Activated CD4-positive, alpha-beta T cell treated with anti-CD3 and anti-CD28 coated beads for 36 hours (primary cell): ENCODE measurements at regions not wholly inside any gene's neighbourhood (a gene's known extent, or its start where the extent isn't known, plus 50 kb on each side); places are given as distances from the start of the nearest gene placed in this dataset.

Experiments used
- ATAC-seq: fragments of 200-7000 bp; cut with Tn5 transposase; one replicate; pipeline ENCODE4 v1.10.0; 2021; ENCODE audit warnings: mild to moderate bottlenecking, moderate library complexity
- CTCF ChIA-PET: fragments of 350-600 bp; sonication (Branson Sonifier 250); formaldehyde crosslinking; loops from one replicate; lab custom pipeline; 2021; ENCODE audit warnings: antibody characterized with exemption; lab: Charles Lee
- POLR2A ChIA-PET: fragments of 350-600 bp; sonication (Branson Sonifier 250); formaldehyde crosslinking; loops from one replicate; lab custom pipeline; 2021; ENCODE audit warnings: antibody characterized with exemption, inconsistent platforms; lab: Charles Lee
- DNase-seq: peaks from one replicate; pipeline ENCODE4 v3.0.0-alpha.2; 2020
- H3K27ac Mint-ChIP-seq: one replicate; pipeline ENCODE4 v1.8.0; 2021; ENCODE audit warnings: mixed read lengths
- H3K27me3 Mint-ChIP-seq: one replicate; pipeline ENCODE4 v1.8.0; 2021; ENCODE audit warnings: mixed read lengths
- H3K36me3 Mint-ChIP-seq: one replicate; pipeline ENCODE4 v1.8.0; 2021; ENCODE audit warnings: low read depth, mixed read lengths
- H3K4me1 Mint-ChIP-seq: one replicate; pipeline ENCODE4 v1.8.0; 2021; ENCODE audit warnings: mixed read lengths
- H3K4me3 Mint-ChIP-seq: one replicate; pipeline ENCODE4 v1.8.0; 2021; ENCODE audit warnings: mild to moderate bottlenecking, moderate library complexity, mixed read lengths
- H3K9me3 Mint-ChIP-seq: one replicate; pipeline ENCODE4 v1.8.0; 2021; ENCODE audit warnings: low read depth, mixed read lengths
- intact Hi-C, 2 experiments: fragments of 100-400 bp; cut with DNase I in 1 of 2; cut with micrococcal nuclease in 1 of 2; formaldehyde crosslinking; loops; one replicate each; pipeline versions ENCODE4 v1.14.2 to v1.15.1; 2022 to 2024; cut with DNase I, micrococcal nuclease

DNA sequence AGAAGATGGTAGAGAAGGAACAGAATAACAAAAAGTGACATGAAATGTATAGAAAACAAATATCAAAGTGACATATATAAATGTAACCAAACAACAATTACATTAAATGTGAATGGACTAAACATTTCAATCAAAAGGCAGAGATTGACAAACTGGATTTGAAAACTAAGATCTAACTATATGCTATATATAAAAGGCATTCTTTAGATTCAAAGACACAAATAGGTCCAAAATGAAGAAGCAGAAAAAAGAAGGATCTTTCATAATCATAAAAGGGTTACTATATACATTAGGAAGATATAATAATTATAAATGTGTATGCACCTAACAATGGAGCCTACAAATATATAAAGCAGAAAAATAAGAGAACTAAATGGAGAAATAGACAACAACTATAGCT is 183.7 kb downstream of the METTL4 start:
- Mint-ChIP-seq H3K9me3 (peaks cover 6% of the 10 kb centered on the region), H3K4me1 (no peaks in the 10 kb centered on the region), H3K27me3 (peaks cover 4% of the 10 kb centered on the region), H3K4me3 (no peak overlapping the region), H3K27ac (no peak overlapping the region), H3K36me3 (no peaks in the 10 kb centered on the region)
- ChIA-PET POLR2A (no interaction called here), CTCF (no interaction called here)
- intact Hi-C loops = no loop called here
- DNase-seq = no peak
- no peak for ATAC-seq

GRCh38 chr18:2390158-2390557 is 181.1 kb downstream of the METTL4 start:
- DNase-seq (no peak), ATAC-seq (no peak)
- H3K4me1 Mint-ChIP-seq = no peaks in the 10 kb centered on the region
- no peaks in the 10 kb centered on the region for H3K36me3 Mint-ChIP-seq
- ChIA-PET CTCF (no interaction called here), POLR2A (no interaction called here)
- intact Hi-C loops = no loop called here
- H3K27me3 Mint-ChIP-seq = peaks cover 9% of the 10 kb centered on the region
- no peak overlapping the region for H3K4me3 Mint-ChIP-seq
- no peak overlapping the region for H3K27ac Mint-ChIP-seq
- peaks cover 6% of the 10 kb centered on the region for H3K9me3 Mint-ChIP-seq

- H3K27me3 Mint-ChIP-seq = peaks cover 10% of the 10 kb centered on the region
- intact Hi-C loops = no loop called here
- ChIA-PET CTCF (no interaction called here), POLR2A (no interaction called here)
- ATAC-seq = no peak
- H3K9me3 Mint-ChIP-seq = peaks cover 3% of the 10 kb centered on the region
- H3K4me3 Mint-ChIP-seq = no peak overlapping the region
- no peaks in the 10 kb centered on the region for H3K36me3 Mint-ChIP-seq
- no peaks in the 10 kb centered on the region for H3K4me1 Mint-ChIP-seq
- H3K27ac Mint-ChIP-seq = no peak overlapping the region
- no peak for DNase-seq
Observed at GRCh38 chr18:2391470-2391869, 179.8 kb downstream of the METTL4 start.

GRCh38 chr18:2392446-2392845 is 178.9 kb downstream of the METTL4 start:
- peaks cover 12% of the 10 kb centered on the region for H3K27me3 Mint-ChIP-seq
- H3K27ac Mint-ChIP-seq = no peak overlapping the region
- peaks cover 2% of the 10 kb centered on the region for H3K9me3 Mint-ChIP-seq
- ChIA-PET CTCF (interaction anchor here (0.8 to 1.4 kb wide), 2 partner anchors 10 to 33 kb away, joined by 4 read pairs; no protein-coding TSS in a partner anchor), POLR2A (interaction anchor here (0.5 kb wide), 1 partner anchor 45 kb away, joined by 3 read pairs; no protein-coding TSS in a partner anchor)
- intact Hi-C loops = no loop called here
- DNase-seq = no peak
- ATAC-seq = no peak
- H3K4me3 Mint-ChIP-seq = no peak overlapping the region
- no peaks in the 10 kb centered on the region for H3K36me3 Mint-ChIP-seq
- H3K4me1 Mint-ChIP-seq = no peaks in the 10 kb centered on the region

GRCh38 chr18:2394684-2395083 is 176.6 kb downstream of the METTL4 start:
- ChIA-PET POLR2A (no interaction called here), CTCF (no interaction called here)
- no peak for DNase-seq
- intact Hi-C loops = no loop called here
- H3K4me3 Mint-ChIP-seq = no peak overlapping the region
- peaks cover 12% of the 10 kb centered on the region for H3K27me3 Mint-ChIP-seq
- ATAC-seq = no peak
- no peak overlapping the region for H3K27ac Mint-ChIP-seq
- H3K36me3 Mint-ChIP-seq = no peaks in the 10 kb centered on the region
- no peaks in the 10 kb centered on the region for H3K4me1 Mint-ChIP-seq
- no peaks in the 10 kb centered on the region for H3K9me3 Mint-ChIP-seq

GRCh38 chr18:2395427-2396161 is 175.7 kb downstream of the METTL4 start:
- ChIA-PET POLR2A (no interaction called here), CTCF (interaction anchor here (1.0 kb wide), 1 partner anchor 30 kb away, joined by 3 read pairs; no protein-coding TSS in a partner anchor)
- DNase-seq (no peak), ATAC-seq (no peak)
- Mint-ChIP-seq H3K9me3 (no peaks in the 10 kb centered on the region), H3K4me1 (no peaks in the 10 kb centered on the region), H3K36me3 (no peaks in the 10 kb centered on the region), H3K27ac (no peak overlapping the region), H3K27me3 (peaks cover 11% of the 10 kb centered on the region), H3K4me3 (no peak overlapping the region)
- intact Hi-C loops = no loop called here

GRCh38 chr18:2396162-2396505 is 175.2 kb downstream of the METTL4 start:
- ChIA-PET POLR2A (no interaction called here), CTCF (interaction anchor here (1.0 kb wide), 1 partner anchor 31 kb away, joined by 3 read pairs; no protein-coding TSS in a partner anchor)
- ATAC-seq (no peak), DNase-seq (no peak)
- no peaks in the 10 kb centered on the region for H3K4me1 Mint-ChIP-seq
- no peak overlapping the region for H3K4me3 Mint-ChIP-seq
- H3K27me3 Mint-ChIP-seq = peaks cover 11% of the 10 kb centered on the region
- no peaks in the 10 kb centered on the region for H3K9me3 Mint-ChIP-seq
- intact Hi-C loops = no loop called here
- no peak overlapping the region for H3K27ac Mint-ChIP-seq
- H3K36me3 Mint-ChIP-seq = no peaks in the 10 kb centered on the region

GRCh38 chr18:2400701-2401196 is 170.6 kb downstream of the METTL4 start:
- POLR2A ChIA-PET = no interaction called here
- intact Hi-C loops = no loop called here
- Mint-ChIP-seq H3K4me1 (no peaks in the 10 kb centered on the region), H3K27me3 (peaks cover 3% of the 10 kb centered on the region), H3K9me3 (no peaks in the 10 kb centered on the region), H3K36me3 (no peaks in the 10 kb centered on the region), H3K27ac (no peak overlapping the region), H3K4me3 (no peak overlapping the region)
- ATAC-seq (no peak), DNase-seq (no peak)
- CTCF ChIA-PET = no interaction called here

DNA sequence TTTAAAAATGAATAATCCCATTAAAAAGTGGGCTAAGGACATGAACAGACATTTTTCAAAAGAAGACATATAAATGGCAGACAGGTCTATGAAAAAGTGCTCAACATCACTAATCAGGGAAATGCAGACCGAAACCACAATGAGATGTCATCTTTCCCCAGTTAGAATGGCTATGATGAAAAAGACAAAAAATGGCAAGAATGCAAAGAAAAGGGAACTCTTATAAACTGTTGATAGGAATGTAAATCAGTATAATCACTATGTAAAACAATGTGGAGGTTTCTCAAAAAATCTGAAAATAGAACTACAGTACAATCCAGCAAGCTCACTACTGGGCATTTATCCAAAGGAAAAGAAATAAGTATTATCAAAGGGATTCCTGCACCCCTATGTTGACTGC is 169.2 kb downstream of the METTL4 start:
- ChIA-PET CTCF (no interaction called here), POLR2A (no interaction called here)
- no peaks in the 10 kb centered on the region for H3K36me3 Mint-ChIP-seq
- no peak overlapping the region for H3K4me3 Mint-ChIP-seq
- intact Hi-C loops = no loop called here
- H3K9me3 Mint-ChIP-seq = no peaks in the 10 kb centered on the region
- DNase-seq (no peak), ATAC-seq (no peak)
- no peak overlapping the region for H3K27ac Mint-ChIP-seq
- no peaks in the 10 kb centered on the region for H3K4me1 Mint-ChIP-seq
- H3K27me3 Mint-ChIP-seq = no peaks in the 10 kb centered on the region

DNA sequence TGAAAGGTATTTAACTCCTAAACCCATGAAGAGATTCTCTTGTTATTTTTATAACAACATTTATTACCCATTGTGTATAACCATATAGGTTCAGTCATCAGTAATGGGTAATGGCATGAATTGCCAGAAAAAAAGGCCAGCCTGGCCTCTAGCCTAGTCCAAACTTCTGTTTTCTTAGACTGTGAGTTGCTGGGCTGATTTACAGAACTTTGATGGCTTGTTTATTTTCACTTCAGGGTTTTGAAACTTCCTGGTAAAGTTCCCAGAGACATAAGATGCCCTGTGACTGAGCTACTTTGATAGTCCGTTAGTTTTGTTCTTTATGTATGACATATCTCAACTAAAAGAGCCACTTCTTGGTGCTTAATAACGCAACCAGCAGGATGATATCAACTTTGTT is 164.8 kb downstream of the METTL4 start:
- H3K36me3 Mint-ChIP-seq = no peaks in the 10 kb centered on the region
- CTCF ChIA-PET = no interaction called here
- H3K27ac Mint-ChIP-seq = no peak overlapping the region
- H3K4me1 Mint-ChIP-seq = no peaks in the 10 kb centered on the region
- H3K4me3 Mint-ChIP-seq = no peak overlapping the region
- no peak for ATAC-seq
- no peaks in the 10 kb centered on the region for H3K9me3 Mint-ChIP-seq
- POLR2A ChIA-PET = no interaction called here
- peaks cover 12% of the 10 kb centered on the region for H3K27me3 Mint-ChIP-seq
- intact Hi-C loops = no loop called here
- DNase-seq = no peak

DNA sequence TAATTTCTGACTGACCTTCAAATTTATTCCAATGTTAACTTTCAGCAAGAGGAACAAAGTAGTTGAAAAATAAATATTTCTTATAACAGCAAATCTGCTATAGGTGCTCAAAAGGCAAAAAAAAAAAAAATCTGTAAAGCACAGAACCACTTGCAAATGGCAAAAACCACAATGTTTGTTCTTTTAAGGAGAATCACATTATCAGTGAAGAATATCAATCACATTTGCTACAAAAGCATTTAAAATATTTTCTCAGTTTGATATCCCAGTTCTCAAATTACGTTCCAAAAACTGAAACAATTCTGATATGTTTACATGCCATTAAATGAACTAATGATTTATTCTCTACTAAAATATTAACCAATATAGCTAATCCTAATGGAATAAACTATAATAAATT is 163.3 kb downstream of the METTL4 start:
- ChIA-PET POLR2A (no interaction called here), CTCF (no interaction called here)
- no peak overlapping the region for H3K27ac Mint-ChIP-seq
- DNase-seq (no peak), ATAC-seq (no peak)
- intact Hi-C loops = no loop called here
- peaks cover 14% of the 10 kb centered on the region for H3K27me3 Mint-ChIP-seq
- no peaks in the 10 kb centered on the region for H3K9me3 Mint-ChIP-seq
- no peak overlapping the region for H3K4me3 Mint-ChIP-seq
- H3K36me3 Mint-ChIP-seq = no peaks in the 10 kb centered on the region
- H3K4me1 Mint-ChIP-seq = no peaks in the 10 kb centered on the region

- POLR2A ChIA-PET = no interaction called here
- no peaks in the 10 kb centered on the region for H3K4me1 Mint-ChIP-seq
- H3K4me3 Mint-ChIP-seq = no peak overlapping the region
- ATAC-seq (no peak), DNase-seq (no peak)
- H3K27ac Mint-ChIP-seq = no peak overlapping the region
- peaks cover 14% of the 10 kb centered on the region for H3K27me3 Mint-ChIP-seq
- no peaks in the 10 kb centered on the region for H3K9me3 Mint-ChIP-seq
- CTCF ChIA-PET = no interaction called here
- no peaks in the 10 kb centered on the region for H3K36me3 Mint-ChIP-seq
- intact Hi-C loops = no loop called here
Observed at GRCh38 chr18:2409906-2410305, 161.4 kb downstream of the METTL4 start.
